ENCODE measurements at regions not wholly inside any gene's neighbourhood (a gene's known extent, or its start where the extent isn't known, plus 50 kb on each side); places are given as distances from the start of the nearest gene placed in this dataset.

DNA sequence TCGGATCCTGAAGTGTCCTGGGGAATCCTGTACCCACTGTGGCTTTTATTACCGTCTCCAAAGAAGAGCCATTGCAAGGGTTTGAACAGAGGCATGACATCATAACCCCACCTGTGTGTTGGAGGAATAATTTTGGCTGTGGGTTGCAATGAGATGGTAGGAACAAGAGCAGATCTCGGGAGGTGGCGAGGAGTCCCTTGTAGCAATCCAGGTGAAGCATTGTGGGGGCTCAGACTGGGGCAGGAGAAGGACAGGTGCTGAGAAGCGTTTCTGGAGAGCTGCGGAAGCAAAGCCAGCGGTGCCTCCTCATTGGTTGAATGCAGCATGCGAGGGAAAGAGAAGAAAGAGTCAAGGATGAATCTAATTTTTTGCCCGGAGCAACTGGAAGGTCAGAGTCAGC, 382.4 kb downstream of the EFNB2 start:
- TF ChIP-seq, protein P1, sequence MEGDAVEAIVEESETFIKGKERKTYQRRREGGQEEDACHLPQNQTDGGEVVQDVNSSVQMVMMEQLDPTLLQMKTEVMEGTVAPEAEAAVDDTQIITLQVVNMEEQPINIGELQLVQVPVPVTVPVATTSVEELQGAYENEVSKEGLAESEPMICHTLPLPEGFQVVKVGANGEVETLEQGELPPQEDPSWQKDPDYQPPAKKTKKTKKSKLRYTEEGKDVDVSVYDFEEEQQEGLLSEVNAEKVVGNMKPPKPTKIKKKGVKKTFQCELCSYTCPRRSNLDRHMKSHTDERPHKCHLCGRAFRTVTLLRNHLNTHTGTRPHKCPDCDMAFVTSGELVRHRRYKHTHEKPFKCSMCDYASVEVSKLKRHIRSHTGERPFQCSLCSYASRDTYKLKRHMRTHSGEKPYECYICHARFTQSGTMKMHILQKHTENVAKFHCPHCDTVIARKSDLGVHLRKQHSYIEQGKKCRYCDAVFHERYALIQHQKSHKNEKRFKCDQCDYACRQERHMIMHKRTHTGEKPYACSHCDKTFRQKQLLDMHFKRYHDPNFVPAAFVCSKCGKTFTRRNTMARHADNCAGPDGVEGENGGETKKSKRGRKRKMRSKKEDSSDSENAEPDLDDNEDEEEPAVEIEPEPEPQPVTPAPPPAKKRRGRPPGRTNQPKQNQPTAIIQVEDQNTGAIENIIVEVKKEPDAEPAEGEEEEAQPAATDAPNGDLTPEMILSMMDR (IDR thresholded peaks at IDR 0.05): no peak

DNA sequence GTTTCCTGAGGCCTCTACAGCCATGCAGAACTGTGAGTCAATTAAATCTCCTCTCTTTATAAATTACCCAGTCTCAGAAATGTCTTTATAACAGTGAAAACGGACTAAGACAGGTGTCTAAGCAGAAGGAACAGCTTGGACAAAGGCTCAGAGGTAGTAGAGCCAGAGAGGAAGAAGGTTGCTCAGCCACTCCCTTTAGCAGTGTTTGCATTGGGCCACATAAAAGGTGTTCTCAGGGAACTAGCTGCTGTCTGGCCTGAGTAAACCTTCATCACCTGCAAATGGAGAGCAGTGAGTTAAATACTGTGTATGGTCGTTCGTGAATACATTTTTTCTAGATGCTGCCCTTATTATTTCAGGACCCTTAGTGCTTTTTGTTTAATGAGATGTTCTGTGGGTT, 383.4 kb downstream of the EFNB2 start:
- TF ChIP-seq, protein P1 (IDR thresholded peaks at IDR 0.05): no peak

DNA sequence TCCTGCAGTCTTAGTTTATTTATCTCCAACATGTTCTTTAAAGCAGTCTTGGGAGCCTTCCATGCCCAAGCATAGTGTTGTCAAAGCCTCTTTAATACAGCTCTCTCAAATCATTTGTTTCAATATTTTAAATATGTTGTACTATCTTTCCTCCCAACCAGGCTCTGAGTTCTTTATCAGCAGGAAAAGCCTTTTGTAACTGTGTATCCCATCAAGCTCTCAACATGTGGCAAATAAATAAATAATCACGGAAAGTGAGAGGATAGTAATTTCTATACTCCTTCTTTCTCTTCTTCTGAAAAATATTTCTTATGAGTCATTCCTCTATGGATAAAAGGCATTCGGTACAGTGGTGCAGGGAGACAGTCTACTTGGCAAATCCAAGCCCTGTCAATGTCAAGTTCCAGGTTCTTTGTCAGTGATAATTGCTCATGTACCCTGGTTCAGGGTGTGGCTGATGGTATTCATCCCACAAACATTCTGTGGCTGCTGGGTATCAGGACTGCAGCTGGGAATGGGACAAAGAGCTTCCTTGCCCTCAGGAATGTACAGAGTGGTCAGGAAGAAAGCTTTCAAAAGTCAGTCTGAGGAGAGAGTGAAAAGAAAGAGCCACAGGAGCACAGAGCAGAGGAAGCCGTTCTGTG, 384.3 kb downstream of the EFNB2 start:
- TF ChIP-seq, protein P1 (IDR thresholded peaks at IDR 0.05): no peak

DNA sequence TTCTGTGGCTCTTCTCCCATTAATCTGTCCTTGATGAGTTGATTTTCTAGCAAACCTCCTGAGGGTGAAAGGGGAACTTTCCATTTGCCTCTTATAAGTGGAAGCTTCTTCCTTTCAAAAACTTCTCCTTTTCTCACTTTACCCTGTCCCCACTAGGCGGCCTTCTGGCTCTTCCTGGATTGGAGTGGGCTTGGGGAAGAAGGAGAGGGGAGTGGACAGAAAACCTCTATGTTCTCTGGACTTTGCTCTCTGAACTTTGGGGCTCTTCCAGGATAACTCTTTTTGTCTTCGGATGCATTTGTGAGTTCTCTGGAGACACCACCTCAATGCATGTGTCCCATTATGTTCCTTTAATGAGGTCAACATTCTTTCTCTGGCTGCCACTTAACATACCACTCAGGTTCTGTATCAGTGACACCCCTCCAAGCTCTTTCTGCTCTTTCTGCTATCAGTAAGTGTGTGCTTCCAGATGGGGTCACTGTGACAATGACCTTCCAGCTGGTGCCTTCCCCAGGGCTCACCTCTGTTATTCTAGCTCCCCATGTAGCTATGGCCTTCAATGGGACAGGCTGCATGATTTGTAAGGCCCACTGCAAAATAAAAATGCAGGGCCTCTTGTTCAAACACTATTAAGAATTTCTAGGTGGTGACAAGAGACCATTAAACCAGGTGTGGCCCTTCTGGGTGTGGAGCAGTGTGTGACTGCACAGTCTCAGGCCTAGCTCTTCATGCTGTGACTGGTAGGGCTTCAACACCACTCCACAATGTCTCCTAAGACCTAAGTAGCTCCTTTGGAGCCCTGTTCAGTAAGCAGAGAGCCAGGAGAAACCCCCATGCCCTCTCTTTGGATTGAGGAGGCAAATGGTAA, 389.2 kb downstream of the EFNB2 start:
- TF ChIP-seq, protein P1 (IDR thresholded peaks at IDR 0.05): no peak

DNA sequence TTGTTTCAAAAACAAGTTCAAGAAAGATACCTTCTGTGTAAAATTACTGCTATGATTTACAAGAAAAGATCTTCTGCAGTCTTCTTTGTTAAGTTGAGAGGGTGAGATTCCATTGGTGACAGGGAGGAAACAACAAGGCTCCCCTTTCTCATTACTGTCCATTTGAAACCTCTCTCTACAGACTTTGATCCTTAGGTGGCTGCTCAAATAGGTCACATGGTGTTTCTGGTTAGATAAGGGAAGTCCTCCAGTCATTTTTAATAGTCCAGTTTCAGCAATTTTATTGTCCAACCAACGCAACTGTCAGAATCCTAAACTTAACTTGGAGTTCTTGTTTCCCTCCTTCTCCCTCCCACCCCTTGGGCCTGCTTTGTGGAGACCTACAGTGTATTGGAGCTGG, 390.4 kb downstream of the EFNB2 start:
- TF ChIP-seq, protein P1 (IDR thresholded peaks at IDR 0.05): no peak

DNA sequence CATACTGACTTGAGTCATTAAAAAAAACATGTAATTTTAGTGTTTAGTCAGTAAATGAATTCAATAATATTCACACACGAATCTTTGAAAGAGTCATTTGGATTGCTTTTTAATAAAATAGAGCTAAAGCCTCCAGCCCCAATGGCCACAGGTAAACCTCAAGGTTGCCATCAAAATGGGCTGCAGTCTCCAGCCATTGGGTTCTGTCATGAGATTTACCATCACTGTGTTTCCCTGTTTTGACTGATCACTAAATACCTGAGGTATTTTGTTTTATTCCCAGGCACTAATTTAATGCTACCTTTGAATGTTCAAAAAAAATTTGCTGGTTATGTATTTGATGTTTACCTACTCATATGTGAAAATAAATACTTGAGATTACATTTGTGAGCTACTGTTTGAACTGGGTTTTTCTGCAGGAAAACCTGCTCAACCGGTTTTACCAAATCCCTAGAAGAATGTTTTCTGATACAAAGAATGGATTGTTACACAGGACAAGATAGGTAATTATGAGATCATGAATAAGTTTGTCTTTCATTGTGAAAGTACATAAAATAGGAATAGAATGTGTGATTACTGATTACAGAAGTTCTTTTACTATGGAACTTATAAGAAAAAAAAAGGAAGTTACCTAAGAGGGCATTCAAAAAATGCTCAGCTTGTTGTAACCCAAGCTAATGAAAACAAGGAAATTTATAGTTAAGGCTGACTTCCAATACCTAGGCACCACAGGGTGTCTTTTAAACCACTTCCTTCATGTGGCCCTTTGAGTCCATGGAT, 391.3 kb downstream of the EFNB2 start:
- TF ChIP-seq, protein P1 (IDR thresholded peaks at IDR 0.05): no peak

DNA sequence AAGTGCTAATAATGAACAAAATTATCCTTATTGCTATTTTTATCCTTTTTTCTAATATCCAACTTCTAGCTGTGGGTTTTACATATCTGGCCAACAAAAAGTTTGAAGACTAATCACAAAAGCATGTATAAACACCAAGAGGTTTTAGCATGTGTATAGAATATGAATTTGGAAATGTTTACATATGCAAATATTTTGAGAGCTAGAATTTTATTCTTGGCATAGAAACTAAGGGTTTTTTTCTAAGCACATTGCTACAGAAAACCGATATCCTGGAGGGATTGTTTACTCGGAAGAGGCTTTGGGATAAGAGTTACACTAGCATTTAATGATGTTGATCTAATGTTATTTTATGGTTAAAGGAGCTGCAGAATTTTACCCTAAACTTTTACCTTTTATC, 392.1 kb downstream of the EFNB2 start:
- TF ChIP-seq, protein P1 (IDR thresholded peaks at IDR 0.05): no peak
